ENCODE measurements at regions not wholly inside any gene's neighbourhood (a gene's known extent, or its start where the extent isn't known, plus 50 kb on each side); places are given as distances from the start of the nearest gene placed in this dataset.

DNA sequence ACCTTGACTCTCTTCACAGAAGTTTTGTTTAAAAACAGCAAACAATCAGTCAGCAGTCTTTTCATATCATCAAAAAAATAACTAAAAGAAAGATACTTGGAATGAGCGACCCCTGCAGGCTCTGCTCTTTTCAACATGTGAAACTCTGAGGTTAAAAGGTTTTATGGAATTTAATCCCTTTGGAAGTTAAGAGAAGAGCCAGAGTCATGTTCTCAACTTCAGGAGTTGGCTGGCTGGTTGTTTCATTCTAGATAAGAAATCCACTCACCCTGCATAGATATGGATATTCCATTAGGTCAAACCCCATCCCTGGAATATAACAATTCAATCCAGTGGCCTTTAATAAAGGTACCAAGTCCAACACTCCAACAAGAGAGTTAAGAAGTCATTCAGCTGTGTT lies 115.6 kb upstream of the RMDN2 start:
- CTCF ChIA-PET: interaction anchor here (0.7 to 1.1 kb wide), 3 partner anchors 29 to 433 kb away, joined by 3 to 6 read pairs (median 3); no protein-coding TSS in a partner anchor
- no peak overlapping the region for H3K27ac ChIP-seq
- POLR2A ChIA-PET (ENCODE audit: low non-redundant PET): no interaction called here
- TF ChIP-seq, protein P1, sequence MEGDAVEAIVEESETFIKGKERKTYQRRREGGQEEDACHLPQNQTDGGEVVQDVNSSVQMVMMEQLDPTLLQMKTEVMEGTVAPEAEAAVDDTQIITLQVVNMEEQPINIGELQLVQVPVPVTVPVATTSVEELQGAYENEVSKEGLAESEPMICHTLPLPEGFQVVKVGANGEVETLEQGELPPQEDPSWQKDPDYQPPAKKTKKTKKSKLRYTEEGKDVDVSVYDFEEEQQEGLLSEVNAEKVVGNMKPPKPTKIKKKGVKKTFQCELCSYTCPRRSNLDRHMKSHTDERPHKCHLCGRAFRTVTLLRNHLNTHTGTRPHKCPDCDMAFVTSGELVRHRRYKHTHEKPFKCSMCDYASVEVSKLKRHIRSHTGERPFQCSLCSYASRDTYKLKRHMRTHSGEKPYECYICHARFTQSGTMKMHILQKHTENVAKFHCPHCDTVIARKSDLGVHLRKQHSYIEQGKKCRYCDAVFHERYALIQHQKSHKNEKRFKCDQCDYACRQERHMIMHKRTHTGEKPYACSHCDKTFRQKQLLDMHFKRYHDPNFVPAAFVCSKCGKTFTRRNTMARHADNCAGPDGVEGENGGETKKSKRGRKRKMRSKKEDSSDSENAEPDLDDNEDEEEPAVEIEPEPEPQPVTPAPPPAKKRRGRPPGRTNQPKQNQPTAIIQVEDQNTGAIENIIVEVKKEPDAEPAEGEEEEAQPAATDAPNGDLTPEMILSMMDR (conservative IDR thresholded peaks at IDR 0.05; ENCODE audit: low read depth): no peak
- no peak for DNase-seq (ENCODE audit: low spot score)

- H3K27ac ChIP-seq: no peak overlapping the region
- TF ChIP-seq, protein P1 (conservative IDR thresholded peaks at IDR 0.05; ENCODE audit: low read depth): no peak
- ChIA-PET POLR2A (ENCODE audit: low non-redundant PET) (no interaction called here), CTCF (interaction anchor here (0.7 to 1.1 kb wide), 4 partner anchors 8 to 434 kb away, joined by 3 to 6 read pairs (median 4); no protein-coding TSS in a partner anchor)
- DNase-seq (ENCODE audit: low spot score): no peak
These were observed 115.0 kb upstream of the RMDN2 start for GRCh38 chr2:37809931-37810570.

DNA sequence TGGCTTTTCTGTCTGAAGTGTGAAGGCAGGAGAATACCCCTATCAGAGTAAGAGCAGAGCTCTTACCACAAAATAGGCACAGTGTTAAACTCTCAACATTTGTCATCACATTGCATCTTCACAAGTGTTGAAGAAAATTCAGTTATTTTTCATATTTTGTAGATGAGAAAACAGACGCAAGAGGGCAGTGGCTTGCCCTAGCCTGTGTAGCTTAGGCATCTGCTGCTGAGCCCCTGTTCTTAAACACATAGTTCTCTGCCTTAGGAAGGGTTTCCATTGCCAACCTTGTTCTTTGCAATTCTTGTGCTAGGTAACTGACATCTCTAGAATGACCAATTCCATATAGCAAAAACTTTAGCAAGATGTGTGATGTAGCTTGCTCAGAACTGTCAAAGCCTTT lies 112.7 kb upstream of the RMDN2 start:
- TF ChIP-seq, protein P1 (conservative IDR thresholded peaks at IDR 0.05; ENCODE audit: low read depth): no peak
- ChIA-PET CTCF (interaction anchor here (1.1 to 1.4 kb wide), 2 partner anchors 64 to 136 kb away, joined by 4 read pairs; no protein-coding TSS in a partner anchor), POLR2A (ENCODE audit: low non-redundant PET) (no interaction called here)
- H3K27ac ChIP-seq: no peak overlapping the region
- DNase-seq (ENCODE audit: low spot score): no peak

GRCh38 chr2:37812941-37813730 lies 112.0 kb upstream of the RMDN2 start:
- no peak for DNase-seq (ENCODE audit: low spot score)
- POLR2A ChIA-PET (ENCODE audit: low non-redundant PET): no interaction called here
- CTCF ChIA-PET: interaction anchor here (1.1 to 1.4 kb wide), 2 partner anchors 63 to 137 kb away, joined by 4 read pairs; no protein-coding TSS in a partner anchor
- no peak overlapping the region for H3K27ac ChIP-seq
- TF ChIP-seq, protein P1 (conservative IDR thresholded peaks at IDR 0.05; ENCODE audit: low read depth): no peak

DNA sequence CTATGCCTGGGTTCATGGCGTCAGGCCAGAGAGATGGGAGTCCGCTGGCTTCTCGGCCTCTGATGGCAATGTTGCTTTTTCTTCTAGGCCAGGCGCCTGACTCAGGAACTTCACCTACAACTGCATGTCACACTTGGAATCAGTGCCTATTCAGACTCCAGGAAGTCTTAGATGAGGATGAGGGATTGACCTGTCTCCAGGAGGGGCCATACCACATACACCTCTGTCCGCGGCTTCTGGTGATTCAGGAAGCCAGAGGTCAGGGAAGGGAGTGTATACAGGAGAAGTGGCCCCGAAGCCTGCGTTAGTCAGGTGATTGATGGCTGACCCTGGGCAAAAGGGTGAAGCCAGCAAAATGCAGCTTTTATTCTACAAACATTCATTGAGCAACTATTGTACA lies 109.1 kb upstream of the RMDN2 start:
- no peak overlapping the region for H3K27ac ChIP-seq
- ChIA-PET POLR2A (ENCODE audit: low non-redundant PET) (no interaction called here), CTCF (interaction anchor here (0.6 kb wide), 1 partner anchor 477 kb away, joined by 3 read pairs; no protein-coding TSS in a partner anchor)
- no peak for DNase-seq (ENCODE audit: low spot score)
- TF ChIP-seq, protein P1 (conservative IDR thresholded peaks at IDR 0.05; ENCODE audit: low read depth): no peak

DNA sequence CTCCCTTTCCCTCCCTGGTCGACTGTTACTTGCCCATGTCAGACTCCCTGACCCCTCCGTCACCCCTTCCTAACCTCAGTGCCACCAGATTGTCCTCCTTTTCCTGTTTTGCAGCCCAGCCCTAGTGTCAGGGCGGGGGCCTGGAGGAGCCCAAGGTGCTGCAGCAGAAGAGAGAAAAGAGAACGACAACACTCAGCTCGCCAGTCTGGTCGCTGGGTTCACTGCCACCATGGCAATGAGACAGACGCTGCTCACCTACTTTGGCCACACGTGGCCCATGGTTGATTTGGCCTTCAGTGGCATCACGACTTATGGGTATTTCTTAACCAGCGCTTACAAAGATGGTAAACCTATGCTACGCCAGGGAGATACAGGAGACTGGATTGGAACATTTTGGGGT lies 108.4 kb upstream of the RMDN2 start:
- no peak overlapping the region for H3K27ac ChIP-seq
- POLR2A ChIA-PET (ENCODE audit: low non-redundant PET): no interaction called here
- TF ChIP-seq, protein P1 (conservative IDR thresholded peaks at IDR 0.05; ENCODE audit: low read depth): no peak
- CTCF ChIA-PET: interaction anchor here (0.6 kb wide), 1 partner anchor 68 kb away, joined by 3 read pairs; no protein-coding TSS in a partner anchor
- no peak for DNase-seq (ENCODE audit: low spot score)
